ENCODE measurements at regions not wholly inside any gene's neighbourhood (a gene's known extent, or its start where the extent isn't known, plus 50 kb on each side); places are given as distances from the start of the nearest gene placed in this dataset.

- TF ChIP-seq CTCF (IDR thresholded peaks at IDR 0.05) (no peak), POLR2A (IDR thresholded peaks at IDR 0.05) (no peak), EP300 (IDR thresholded peaks at IDR 0.05) (no peak), POLR2AphosphoS5 (IDR thresholded peaks at IDR 0.05) (no peak)
These were observed 63.7 kb upstream of the ARSJ start for GRCh38 chr4:114043116-114043515.

All from upper lobe of left lung (tissue), 4 donors.